Caco-2 (cell line): ENCODE measurements at regions not wholly inside any gene's neighbourhood (a gene's known extent, or its start where the extent isn't known, plus 50 kb on each side); places are given as distances from the start of the nearest gene placed in this dataset.

Source experiments
- BruUV-seq: library from RNA; stranded (reverse); fragments of 400-500 nt; replicated peaks from 2 replicates; lab custom pipeline; 2021; lab: Mats Ljungman, UMichigan
- CTCF ChIA-PET: fragments of 300-600 bp; sonication (Branson Sonifier 250); formaldehyde crosslinking; loops from one replicate; lab custom pipeline; 2022; ENCODE audit warnings: antibody characterized with exemption; lab: Charles Lee
- POLR2A ChIA-PET: fragments of 300-600 bp; sonication (Branson Sonifier 250); formaldehyde crosslinking; loops from one replicate; lab custom pipeline; 2022; ENCODE audit warnings: antibody characterized with exemption; lab: Charles Lee
- DNase-seq, 2 experiments: peaks; one replicate each; pipeline versions ENCODE4 v3.0.0 to v3.0.0-alpha.2; 2020 to 2022
- H3K27me3 ChIP-seq: replicated peaks from 2 replicates; pipeline ENCODE4 v1.6.0; 2011; ENCODE audit warnings: low read length; ENCODE audit not compliant: control insufficient read depth, insufficient read depth
- H3K36me3 ChIP-seq: 2 replicates; pipeline ENCODE4 v1.5.1; 2011; ENCODE audit warnings: low read length; ENCODE audit not compliant: control insufficient read depth, insufficient read depth
- H3K4me1 ChIP-seq: fragments of 250-450 bp; sonication (Bioruptor Pico); 2 replicates; pipeline ENCODE4 v1.5.1; 2020; ENCODE audit warnings: mild to moderate bottlenecking
- H3K4me3 ChIP-seq: 2 replicates; pipeline ENCODE4 v1.5.1; 2011; ENCODE audit warnings: low read depth, mild to moderate bottlenecking, control low read depth, low read length
- H3K9me3 ChIP-seq: fragments of 250-450 bp; sonication (Bioruptor Pico); 2 replicates; pipeline ENCODE4 v1.5.1; 2020; ENCODE audit warnings: mild to moderate bottlenecking, moderate library complexity
- H3K27ac Mint-ChIP-seq: one replicate; pipeline ENCODE4 v1.8.0; 2022; ENCODE audit warnings: mixed read lengths; ENCODE audit not compliant: unreplicated experiment
- H3K27me3 Mint-ChIP-seq: one replicate; pipeline ENCODE4 v1.8.0; 2022; ENCODE audit warnings: mixed read lengths; ENCODE audit not compliant: insufficient read depth, unreplicated experiment
- H3K36me3 Mint-ChIP-seq: one replicate; pipeline ENCODE4 v1.8.0; 2022; ENCODE audit warnings: mild to moderate bottlenecking, mixed read lengths; ENCODE audit not compliant: insufficient read depth, unreplicated experiment
- H3K4me1 Mint-ChIP-seq: one replicate; pipeline ENCODE4 v1.8.0; 2022; ENCODE audit warnings: low read depth, mixed read lengths; ENCODE audit not compliant: unreplicated experiment
- H3K4me3 Mint-ChIP-seq: one replicate; pipeline ENCODE4 v1.8.0; 2022; ENCODE audit warnings: mild to moderate bottlenecking, moderate library complexity, mixed read lengths; ENCODE audit not compliant: unreplicated experiment
- H3K9me3 Mint-ChIP-seq: one replicate; pipeline ENCODE4 v1.8.0; 2022; ENCODE audit warnings: mixed read lengths; ENCODE audit not compliant: unreplicated experiment
- CTCF ChIP-seq, 2 experiments: fragments of 200-600 bp in 1 of 2; IDR thresholded peaks; 1 replicate in 1 of 2; 2 replicates in 1 of 2; pipeline versions ENCODE4 v1.5.1 to v1.8.0; 2011 to 2022; ENCODE audit warnings: antibody characterized with exemption in 1 of 2, control low read depth in 1 of 2, inconsistent platforms in 1 of 2, low read depth in 1 of 2, low read length in 1 of 2, mild to moderate bottlenecking in 1 of 2, moderate library complexity in 1 of 2; ENCODE audit not compliant: insufficient read depth in 1 of 2, severe bottlenecking in 1 of 2, unreplicated experiment in 1 of 2
- intact Hi-C: fragments of 100-400 bp; cut with micrococcal nuclease; formaldehyde crosslinking; loops from one replicate; pipeline ENCODE4 v1.10.0; 2022; ENCODE audit not compliant: unreplicated experiment

GRCh38 chr17:74018115-74018514 lies 185.4 kb upstream of the RPL38 start:
- ChIA-PET CTCF (no interaction called here), POLR2A (no interaction called here)
- H3K27me3 Mint-ChIP-seq: peaks cover 2% of the 10 kb centered on the region
- Histone ChIP-seq H3K4me3 (no peak overlapping the region), H3K27me3 (no peaks in the 10 kb centered on the region), H3K4me1 (peaks cover under 1% of the 10 kb centered on the region; the same call in 1 of the 2 replicates), H3K36me3 (no peaks in the 10 kb centered on the region), H3K9me3 (no peaks in the 10 kb centered on the region)
- TF ChIP-seq CTCF (IDR thresholded peaks at IDR 0.05; ENCODE audit: insufficient read depth in 1 of 2, low read depth in 1 of 2, low read length in 1 of 2, severe bottlenecking in 1 of 2, unreplicated experiment in 1 of 2): no peak
- no peak for DNase-seq
- H3K9me3 Mint-ChIP-seq: no peaks in the 10 kb centered on the region
- intact Hi-C loops: no loop called here
- H3K27ac Mint-ChIP-seq: no peak overlapping the region
- no peaks in the 10 kb centered on the region for H3K4me1 Mint-ChIP-seq
- peaks cover 5% of the 10 kb centered on the region for H3K36me3 Mint-ChIP-seq
- no TSS peak for BruUV-seq
- H3K4me3 Mint-ChIP-seq: no peak overlapping the region

GRCh38 chr17:74019271-74019670 lies 184.2 kb upstream of the RPL38 start:
- POLR2A ChIA-PET: no interaction called here
- CTCF ChIA-PET: no interaction called here
- no peak overlapping the region for H3K27ac Mint-ChIP-seq

GRCh38 chr17:74019860-74020259 lies 183.6 kb upstream of the RPL38 start:
- DNase-seq: no peak
- TF ChIP-seq CTCF (IDR thresholded peaks at IDR 0.05; ENCODE audit: insufficient read depth in 1 of 2, low read depth in 1 of 2, low read length in 1 of 2, severe bottlenecking in 1 of 2, unreplicated experiment in 1 of 2): no peak
- no TSS peak for BruUV-seq
- H3K4me3 ChIP-seq: no peak overlapping the region
- peaks cover 14% of the 10 kb centered on the region for H3K36me3 Mint-ChIP-seq
- H3K9me3 ChIP-seq: no peaks in the 10 kb centered on the region
- H3K27me3 Mint-ChIP-seq: peaks cover 2% of the 10 kb centered on the region
- no peak overlapping the region for H3K4me3 Mint-ChIP-seq
- peaks cover 10% of the 10 kb centered on the region for H3K4me1 Mint-ChIP-seq
- ChIA-PET POLR2A (no interaction called here), CTCF (no interaction called here)
- no peak overlapping the region for H3K27ac Mint-ChIP-seq
- intact Hi-C loops: no loop called here
- H3K4me1 ChIP-seq: peaks cover 16% of the 10 kb centered on the region
- no peaks in the 10 kb centered on the region for H3K9me3 Mint-ChIP-seq
- H3K36me3 ChIP-seq: no peaks in the 10 kb centered on the region
- no peaks in the 10 kb centered on the region for H3K27me3 ChIP-seq

More at GRCh38 chr17:74019271-74019670, 184.2 kb upstream of the RPL38 start:
- Mint-ChIP-seq H3K4me1 (peaks cover 4% of the 10 kb centered on the region), H3K27me3 (peaks cover 2% of the 10 kb centered on the region), H3K36me3 (peaks cover 8% of the 10 kb centered on the region), H3K4me3 (no peak overlapping the region), H3K9me3 (no peaks in the 10 kb centered on the region)
- no peak overlapping the region for H3K4me3 ChIP-seq
- no peak for DNase-seq
- H3K36me3 ChIP-seq: no peaks in the 10 kb centered on the region
- peaks cover 10% of the 10 kb centered on the region for H3K4me1 ChIP-seq
- H3K27me3 ChIP-seq: no peaks in the 10 kb centered on the region
- TF ChIP-seq CTCF (IDR thresholded peaks at IDR 0.05; ENCODE audit: insufficient read depth in 1 of 2, low read depth in 1 of 2, low read length in 1 of 2, severe bottlenecking in 1 of 2, unreplicated experiment in 1 of 2): no peak
- no peaks in the 10 kb centered on the region for H3K9me3 ChIP-seq
- intact Hi-C loops: no loop called here
- no TSS peak for BruUV-seq
